Stomach smooth muscle (tissue), 2 donors: ENCODE measurements at regions not wholly inside any gene's neighbourhood (a gene's known extent, or its start where the extent isn't known, plus 50 kb on each side); places are given as distances from the start of the nearest gene placed in this dataset.
"Not testable (repeated sequence)": the region's sequence is repeated elsewhere in the genome, so short reads cannot be mapped to it uniquely, and the experiment has no call there.

ENCODE experiments used
- H3K27ac ChIP-seq: one replicate; pipeline ENCODE4 v1.7.0; 2013; ENCODE audit warnings: mild to moderate bottlenecking, low read length, inconsistent platforms
- H3K27me3 ChIP-seq, 2 donors: one replicate each; pipeline ENCODE4 v1.7.0; 2013; ENCODE audit warnings: low read length in 2 of 2; ENCODE audit not compliant: insufficient read depth in 2 of 2, control insufficient read depth in 1 of 2
- H3K36me3 ChIP-seq, 2 donors: one replicate each; pipeline ENCODE4 v1.7.0; 2013; ENCODE audit warnings: low read length in 2 of 2; ENCODE audit not compliant: control insufficient read depth in 2 of 2, insufficient read depth in 2 of 2
- H3K4me1 ChIP-seq: one replicate; pipeline ENCODE4 v1.7.0; 2013; ENCODE audit warnings: low read length; ENCODE audit not compliant: control insufficient read depth, insufficient read depth
- H3K4me3 ChIP-seq, 2 donors: one replicate each; pipeline ENCODE4 v1.7.0; 2013; ENCODE audit warnings: low read length in 2 of 2
- H3K9ac ChIP-seq, 2 donors: one replicate each; pipeline ENCODE4 v1.7.0; 2013; ENCODE audit warnings: low read length in 2 of 2, mild to moderate bottlenecking in 1 of 2
- H3K9me3 ChIP-seq, 2 donors: one replicate each; pipeline ENCODE4 v1.7.0; 2013; ENCODE audit warnings: low read length in 2 of 2; ENCODE audit not compliant: control insufficient read depth in 2 of 2
- donor health status: healthy.
- donor health status: Pancreatic carcinoma.

- Histone ChIP-seq H3K27me3 (no peaks in the 10 kb centered on the region), H3K36me3 (no peaks in the 10 kb centered on the region), H3K9ac (no peak overlapping the region), H3K4me3 (no peak overlapping the region), H3K27ac (no peak overlapping the region), H3K4me1 (no peaks in the 10 kb centered on the region), H3K9me3 (no peaks in the 10 kb centered on the region)
These were observed 1099.3 kb upstream of the EPHA6 start for GRCh38 chr3:95715128-95715527.

GRCh38 chr3:95717048-95717447 is 1097.3 kb upstream of the EPHA6 start:
- Histone ChIP-seq H3K27ac (no peak overlapping the region), H3K4me3 (no peak overlapping the region), H3K27me3 (no peaks in the 10 kb centered on the region), H3K9ac (no peak overlapping the region), H3K36me3 (no peaks in the 10 kb centered on the region), H3K4me1 (no peaks in the 10 kb centered on the region), H3K9me3 (no peaks in the 10 kb centered on the region)

GRCh38 chr3:95718168-95718567 is 1096.2 kb upstream of the EPHA6 start:
- Histone ChIP-seq H3K9ac (no peak overlapping the region), H3K27me3 (no peaks in the 10 kb centered on the region), H3K27ac (no peak overlapping the region), H3K4me1 (no peaks in the 10 kb centered on the region), H3K4me3 (no peak overlapping the region), H3K9me3 (no peaks in the 10 kb centered on the region), H3K36me3 (no peaks in the 10 kb centered on the region)

GRCh38 chr3:95719481-95719880 is 1094.9 kb upstream of the EPHA6 start:
- no peaks in the 10 kb centered on the region for H3K27me3 ChIP-seq
- H3K9me3 ChIP-seq, result no peaks in the 10 kb centered on the region
- H3K27ac ChIP-seq, result no peak overlapping the region
- H3K36me3 ChIP-seq, result no peaks in the 10 kb centered on the region
- no peak overlapping the region for H3K9ac ChIP-seq
- H3K4me1 ChIP-seq, result no peaks in the 10 kb centered on the region
- H3K4me3 ChIP-seq, result no peak overlapping the region

GRCh38 chr3:95721938-95722337 is 1092.5 kb upstream of the EPHA6 start:
- Histone ChIP-seq H3K9me3 (no peaks in the 10 kb centered on the region), H3K9ac (no peak overlapping the region), H3K4me1 (no peaks in the 10 kb centered on the region), H3K4me3 (no peak overlapping the region), H3K27me3 (no peaks in the 10 kb centered on the region), H3K36me3 (no peaks in the 10 kb centered on the region), H3K27ac (no peak overlapping the region)

- H3K27ac ChIP-seq, result no peak overlapping the region
- H3K36me3 ChIP-seq, result no peaks in the 10 kb centered on the region
These were observed 1088.6 kb upstream of the EPHA6 start for GRCh38 chr3:95725770-95726169.

GRCh38 chr3:95731753-95732152 is 1082.6 kb upstream of the EPHA6 start:
- H3K27me3 ChIP-seq, result no peaks in the 10 kb centered on the region
- no peaks in the 10 kb centered on the region for H3K4me1 ChIP-seq
- no peak overlapping the region for H3K9ac ChIP-seq
- no peaks in the 10 kb centered on the region for H3K36me3 ChIP-seq
- no peak overlapping the region for H3K4me3 ChIP-seq
- no peaks in the 10 kb centered on the region for H3K9me3 ChIP-seq
- no peak overlapping the region for H3K27ac ChIP-seq

More at GRCh38 chr3:95725770-95726169, 1088.6 kb upstream of the EPHA6 start:
- Histone ChIP-seq H3K9me3 (no peaks in the 10 kb centered on the region), H3K4me3 (no peak overlapping the region), H3K4me1 (no peaks in the 10 kb centered on the region), H3K9ac (no peak overlapping the region), H3K27me3 (no peaks in the 10 kb centered on the region)

GRCh38 chr3:95733336-95733735 is 1081.1 kb upstream of the EPHA6 start:
- Histone ChIP-seq H3K36me3 (no peaks in the 10 kb centered on the region), H3K27ac (no peak overlapping the region), H3K27me3 (no peaks in the 10 kb centered on the region), H3K9ac (no peak overlapping the region), H3K4me1 (no peaks in the 10 kb centered on the region), H3K4me3 (no peak overlapping the region), H3K9me3 (no peaks in the 10 kb centered on the region)

GRCh38 chr3:95738045-95738444 is 1076.3 kb upstream of the EPHA6 start:
- no peaks in the 10 kb centered on the region for H3K27me3 ChIP-seq
- H3K9me3 ChIP-seq, result no peaks in the 10 kb centered on the region
- no peaks in the 10 kb centered on the region for H3K4me1 ChIP-seq
- no peak overlapping the region for H3K27ac ChIP-seq
- H3K36me3 ChIP-seq, result no peaks in the 10 kb centered on the region
- no peak overlapping the region for H3K9ac ChIP-seq
- no peak overlapping the region for H3K4me3 ChIP-seq

- not testable (repeated sequence) for H3K9me3 ChIP-seq, H3K4me3 ChIP-seq, H3K36me3 ChIP-seq, H3K4me1 ChIP-seq, H3K9ac ChIP-seq, H3K27ac ChIP-seq, H3K27me3 ChIP-seq
These were observed 1069.5 kb upstream of the EPHA6 start for GRCh38 chr3:95744896-95745295.

GRCh38 chr3:95750097-95750496 is 1064.3 kb upstream of the EPHA6 start:
- Histone ChIP-seq H3K4me3 (no peak overlapping the region), H3K36me3 (no peaks in the 10 kb centered on the region), H3K27me3 (no peaks in the 10 kb centered on the region), H3K9ac (no peak overlapping the region), H3K4me1 (no peaks in the 10 kb centered on the region), H3K27ac (no peak overlapping the region), H3K9me3 (no peaks in the 10 kb centered on the region)

- Histone ChIP-seq H3K27ac (no peak overlapping the region), H3K9ac (no peak overlapping the region), H3K9me3 (no peaks in the 10 kb centered on the region), H3K27me3 (no peaks in the 10 kb centered on the region), H3K4me1 (no peaks in the 10 kb centered on the region), H3K36me3 (no peaks in the 10 kb centered on the region), H3K4me3 (no peak overlapping the region)
These were observed 1062.9 kb upstream of the EPHA6 start for GRCh38 chr3:95751509-95751908.
